IPS DF 4.7 (cell line): ENCODE measurements at regions not wholly inside any gene's neighbourhood (a gene's known extent, or its start where the extent isn't known, plus 50 kb on each side); places are given as distances from the start of the nearest gene placed in this dataset.
"Not testable (repeated sequence)": the region's sequence is repeated elsewhere in the genome, so short reads cannot be mapped to it uniquely, and the experiment has no call there.

Experiments
- DNase-seq: peaks from one replicate; pipeline ENCODE4 v3.0.0-alpha.2; 2013; ENCODE audit warnings: low spot score; ENCODE audit errors: extremely low read depth

DNA sequence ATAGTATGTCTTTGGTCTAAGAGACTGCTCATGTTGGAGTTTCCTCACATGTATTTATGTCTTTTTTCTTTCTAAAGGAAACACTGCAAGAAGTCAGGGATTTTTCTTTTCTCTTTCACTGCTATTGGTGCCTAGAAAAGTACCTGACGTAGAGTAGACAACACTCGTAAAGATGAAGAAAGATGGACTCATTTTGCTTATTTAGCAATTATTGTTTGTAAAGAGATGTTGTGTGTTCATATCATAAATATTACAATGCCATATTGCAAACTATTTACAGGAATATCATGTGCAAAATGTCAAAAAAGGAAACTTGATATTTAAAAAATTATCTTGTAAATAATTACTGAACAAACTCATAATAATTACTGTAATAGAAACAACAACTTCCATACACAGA, 2711.5 kb upstream of the PCDH20 start:
- DNase-seq: no peak

DNA sequence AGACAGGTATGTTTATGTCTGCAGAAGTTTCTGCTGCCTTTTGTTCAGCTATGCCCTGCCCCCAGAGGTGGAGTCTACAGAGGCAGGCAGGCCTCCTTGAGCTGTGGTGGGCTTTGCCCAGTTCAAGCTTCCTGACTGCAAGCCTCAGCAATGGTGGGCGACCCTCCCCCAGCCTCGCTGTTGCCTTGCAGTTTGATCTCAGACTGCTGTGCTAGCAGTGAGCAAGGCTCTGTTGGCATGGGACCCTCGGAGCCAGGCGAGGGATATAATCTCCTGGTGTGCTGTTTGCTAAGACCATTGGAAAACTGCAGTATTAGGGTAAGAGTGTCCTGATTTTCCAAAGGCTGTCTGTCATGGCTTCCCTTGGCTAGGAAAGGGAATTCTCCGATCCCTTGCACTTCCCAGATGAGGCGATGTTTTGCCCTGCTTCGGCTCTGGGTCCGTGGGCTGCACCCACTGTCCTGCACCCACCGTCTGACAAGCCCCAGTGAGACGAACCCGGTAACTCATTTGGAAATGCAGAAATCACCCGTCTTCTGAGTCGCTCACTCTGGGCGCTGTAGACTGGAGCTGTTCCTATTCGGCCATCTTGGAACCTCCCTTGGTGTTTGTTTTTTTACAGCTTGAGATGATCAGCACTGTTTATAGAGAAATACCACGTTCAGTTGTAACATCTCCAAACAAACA, 2705.5 kb upstream of the PCDH20 start:
- DNase-seq: not testable (repeated sequence)

DNA sequence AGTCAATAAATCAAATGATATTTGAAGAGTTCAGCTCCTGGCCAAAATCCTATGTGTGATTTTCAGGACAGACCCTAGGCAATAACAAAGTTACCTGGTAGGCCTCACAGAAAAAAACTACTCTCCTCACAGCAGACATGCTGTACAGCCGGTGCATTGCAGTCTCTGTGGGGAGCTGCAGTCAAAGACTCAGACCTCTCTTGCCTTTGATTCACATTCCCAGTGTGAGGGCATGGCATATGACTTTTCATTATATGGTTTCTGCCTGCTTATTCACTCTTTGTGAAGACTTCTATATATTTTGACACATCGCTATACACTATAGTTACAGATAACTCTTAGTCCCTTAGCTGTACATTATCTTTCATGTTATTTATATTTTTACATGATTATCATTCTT, 2684.3 kb upstream of the PCDH20 start:
- DNase-seq: no peak

- DNase-seq: no peak
These were observed 2674.7 kb upstream of the PCDH20 start for GRCh38 chr13:64090311-64090710.

DNA sequence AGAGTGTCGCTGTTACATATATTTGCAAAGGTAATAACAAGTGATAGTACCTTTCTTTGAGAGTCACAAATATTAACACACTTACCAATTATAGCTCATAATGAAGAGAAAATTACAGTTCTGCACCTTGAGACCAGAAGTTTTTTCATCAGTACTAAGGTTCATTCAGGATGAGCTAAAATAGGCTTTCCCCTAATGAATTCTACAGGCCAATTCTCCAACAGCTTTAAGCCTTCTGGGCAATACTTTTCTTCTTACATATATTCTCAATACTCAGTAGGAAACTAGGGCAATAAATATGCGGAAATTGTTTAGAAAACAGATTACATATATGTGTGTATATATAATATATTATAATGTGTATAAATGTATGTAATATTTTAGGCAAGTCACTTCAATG, 2672.8 kb upstream of the PCDH20 start:
- DNase-seq: no peak

DNA sequence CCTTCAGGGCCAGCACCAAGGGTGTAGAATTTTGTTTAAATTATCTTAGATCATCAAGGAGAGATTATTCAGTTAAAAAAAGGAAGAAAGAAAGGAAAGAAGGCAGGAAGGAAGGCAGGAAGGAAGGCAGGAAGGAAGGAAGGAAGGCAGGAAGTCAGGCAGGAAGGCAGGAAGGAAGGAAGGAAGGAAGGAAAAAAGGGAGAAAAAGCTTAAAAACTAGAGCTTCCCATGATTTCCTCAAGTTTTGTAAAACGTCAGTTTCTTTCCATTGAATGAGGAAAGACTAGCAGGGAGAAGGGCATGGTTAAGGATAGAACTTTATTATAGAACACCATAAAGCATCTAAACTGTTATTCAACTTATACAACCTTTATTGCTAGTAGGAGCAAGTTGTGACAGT, 2672.0 kb upstream of the PCDH20 start:
- DNase-seq: no peak

DNA sequence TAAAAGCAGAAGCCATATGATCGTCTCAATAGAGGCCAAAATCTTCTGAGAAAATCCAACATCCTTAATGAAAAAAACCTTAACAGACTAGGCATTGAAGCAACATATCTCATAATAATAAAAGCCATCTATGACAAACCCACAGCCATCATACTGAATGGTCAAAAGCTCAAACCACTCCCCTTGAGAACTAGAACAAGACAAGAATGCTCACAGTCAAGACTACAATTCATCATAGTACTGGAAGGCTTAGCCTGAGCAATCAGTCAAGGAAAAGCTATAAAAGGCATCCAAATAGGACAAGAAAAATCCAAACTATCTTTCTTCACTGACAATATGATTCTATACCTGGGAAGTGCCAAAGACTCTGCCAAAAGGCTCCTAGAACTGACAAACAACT, 2668.2 kb upstream of the PCDH20 start:
- no peak for DNase-seq

DNA sequence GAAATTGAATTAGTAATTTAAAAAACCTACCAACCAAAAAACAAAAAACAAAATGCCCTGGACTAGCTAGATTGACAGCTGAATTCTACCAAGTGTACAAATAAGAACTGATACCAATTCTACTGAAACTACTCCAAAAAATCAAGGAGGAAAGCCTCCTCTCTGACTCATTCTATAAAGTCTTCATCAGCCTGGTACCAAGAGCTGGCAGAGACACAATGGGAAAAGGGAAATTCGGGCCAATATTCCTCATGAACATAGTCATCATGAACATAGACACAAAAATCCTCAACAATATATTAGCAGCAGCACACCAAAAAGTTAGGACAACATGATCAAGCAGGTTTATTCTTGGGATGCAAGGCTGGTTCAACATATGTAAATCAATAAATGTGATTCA, 2667.7 kb upstream of the PCDH20 start:
- DNase-seq: no peak

DNA sequence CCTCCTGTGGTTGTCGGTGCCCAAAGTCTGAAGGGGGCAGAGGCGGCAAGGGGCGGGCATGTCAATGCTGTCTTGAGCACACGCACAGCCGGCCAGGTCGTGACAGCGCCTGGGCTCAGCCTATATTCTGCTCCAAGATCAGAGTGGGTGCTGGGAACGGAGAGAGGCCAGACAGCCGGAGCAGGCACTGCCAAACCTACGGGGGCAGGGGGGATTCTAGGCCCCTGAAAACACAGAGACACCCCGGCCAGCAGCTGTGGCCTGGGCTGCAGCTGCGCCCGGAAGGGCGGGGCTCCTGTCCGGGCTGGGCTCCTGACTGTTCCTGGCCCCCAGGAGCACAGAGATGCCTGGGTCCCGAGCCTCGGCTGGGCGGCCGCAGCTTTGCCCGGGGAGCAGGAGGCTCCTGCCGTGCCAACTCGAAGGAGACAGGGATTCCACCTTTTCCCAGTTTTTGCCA, 2662.9 kb upstream of the PCDH20 start:
- DNase-seq: no peak

DNA sequence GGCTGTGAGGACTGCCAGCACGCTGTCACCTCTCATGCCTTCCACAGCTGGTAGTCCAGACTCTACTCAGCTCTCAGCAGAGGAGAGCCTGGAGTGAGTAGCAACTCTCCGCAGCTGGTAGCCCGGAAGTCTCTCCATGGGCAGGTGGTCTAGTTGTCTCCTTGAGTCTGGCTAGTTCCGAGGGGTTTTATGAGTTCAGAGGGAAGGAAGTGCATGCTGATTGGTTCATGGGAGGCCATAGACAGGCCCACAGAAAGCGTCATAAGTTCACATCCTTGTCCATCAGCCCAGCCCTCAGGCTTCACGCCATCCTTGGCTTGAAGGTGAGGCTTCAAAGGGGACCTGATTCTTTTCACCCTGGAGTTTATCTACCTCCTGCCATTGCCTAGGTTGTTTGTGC, 2662.4 kb upstream of the PCDH20 start:
- DNase-seq: no peak

GRCh38 chr13:64077132-64077835, 2661.6 kb upstream of the PCDH20 start:
- not testable (repeated sequence) for DNase-seq

DNA sequence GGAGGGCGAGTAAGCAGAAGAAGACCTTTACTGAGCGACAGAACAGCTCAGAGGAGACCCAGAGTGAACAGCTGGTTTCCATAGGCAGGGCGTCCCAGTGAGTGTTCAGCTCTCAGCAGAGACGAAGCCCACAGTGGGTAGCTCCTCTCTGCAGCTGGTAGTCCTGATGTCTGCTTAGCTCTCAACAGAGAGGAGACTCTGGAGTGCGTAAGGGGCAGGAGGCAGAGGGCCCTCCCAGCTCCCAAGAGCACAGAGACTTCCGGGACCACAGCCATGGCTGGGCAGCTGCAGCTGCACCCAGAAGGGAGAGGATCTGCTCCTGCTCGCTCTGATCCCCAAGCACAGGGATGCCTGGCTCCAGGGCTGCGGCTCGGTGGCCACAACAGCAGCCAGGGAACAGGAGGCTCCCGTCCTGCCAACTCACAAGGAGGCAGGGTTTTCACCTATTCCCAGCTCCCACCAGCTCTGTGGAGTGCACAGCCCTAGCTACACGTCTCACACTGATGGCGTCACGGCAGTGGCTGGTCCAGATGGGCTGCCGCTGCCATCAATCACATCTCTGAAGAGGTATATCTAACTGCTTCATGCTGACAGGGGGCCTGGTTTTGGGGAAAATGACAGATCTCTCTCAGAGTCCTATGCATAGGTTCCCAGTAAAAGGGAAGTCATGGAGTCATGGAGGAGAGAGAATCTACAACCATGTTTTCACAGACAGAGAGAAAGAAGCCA, 2660.1 kb upstream of the PCDH20 start:
- no peak for DNase-seq

GRCh38 chr13:64074971-64075474, 2659.4 kb upstream of the PCDH20 start:
- DNase-seq: no peak

DNA sequence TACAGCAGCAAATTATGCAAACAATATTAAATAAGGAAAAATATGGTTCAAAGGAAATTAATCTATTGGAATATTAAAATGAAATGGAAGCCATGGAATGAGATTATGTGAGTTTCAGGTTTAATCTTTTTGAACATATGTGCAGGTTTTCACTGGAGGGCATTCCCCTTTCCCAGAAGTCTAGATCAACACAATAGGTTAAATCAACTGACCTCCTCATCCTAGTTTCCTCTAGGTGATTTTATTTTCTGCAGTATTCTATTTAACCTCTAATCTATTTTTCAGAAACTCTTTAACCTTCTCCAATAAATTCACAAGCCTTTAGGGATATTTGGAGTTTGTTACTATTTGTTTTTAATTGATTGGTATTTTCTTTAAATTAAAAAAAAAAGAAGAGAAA, 2657.6 kb upstream of the PCDH20 start:
- DNase-seq: no peak

DNA sequence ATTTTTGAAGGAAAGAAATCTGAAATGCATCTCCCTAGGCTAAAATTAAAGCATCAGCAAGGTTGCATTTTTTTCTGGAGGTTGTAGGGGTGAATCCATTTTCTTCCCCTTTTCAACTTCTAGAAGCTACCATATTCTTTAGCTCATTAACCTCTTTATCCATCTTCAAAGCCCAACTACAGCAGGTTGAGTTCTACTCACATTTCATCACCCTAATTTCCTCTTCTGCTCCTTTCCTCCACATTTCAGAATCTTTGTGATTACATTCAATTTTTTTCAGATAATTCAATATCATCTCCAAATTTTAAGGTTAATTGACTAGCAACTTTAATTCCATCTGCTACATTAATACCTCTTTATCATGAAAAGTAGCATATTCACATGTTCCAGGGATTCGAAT, 2655.7 kb upstream of the PCDH20 start:
- no peak for DNase-seq

GRCh38 chr13:64069892-64070291, 2654.2 kb upstream of the PCDH20 start:
- no peak for DNase-seq

- DNase-seq: no peak
These were observed 2651.1 kb upstream of the PCDH20 start for GRCh38 chr13:64066711-64067110.

- DNase-seq: no peak
These were observed 2646.0 kb upstream of the PCDH20 start for GRCh38 chr13:64061649-64062048.

DNA sequence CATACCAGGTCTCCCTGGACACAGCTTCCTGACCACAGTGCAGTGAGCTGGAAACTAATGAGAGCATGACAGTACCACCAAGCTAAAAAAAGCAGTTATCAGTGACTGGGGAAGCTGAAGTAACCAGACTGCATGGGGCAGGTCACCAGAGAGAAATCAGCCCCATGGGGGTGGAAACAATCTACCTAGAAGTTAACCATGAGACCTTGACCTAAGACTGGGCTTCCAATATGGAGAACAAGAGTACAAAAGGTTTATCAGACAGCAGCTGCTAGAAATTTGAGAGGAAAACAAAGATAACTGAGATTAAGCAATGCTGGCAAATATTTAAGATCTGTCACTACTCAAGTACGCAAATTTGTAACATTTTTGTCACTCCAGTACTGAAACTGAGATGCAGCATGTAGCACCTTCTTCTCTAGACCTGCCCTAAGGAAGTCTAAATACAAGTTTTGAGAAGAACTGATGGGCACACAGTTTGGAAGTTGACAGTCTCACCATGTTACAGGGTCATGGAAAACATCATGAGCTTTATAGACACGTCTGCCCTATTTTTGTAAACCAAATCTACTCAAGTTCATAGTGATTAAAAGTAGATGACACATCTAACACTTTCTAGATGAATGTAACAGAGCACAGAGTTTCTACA, 2641.8 kb upstream of the PCDH20 start:
- no peak for DNase-seq

DNA sequence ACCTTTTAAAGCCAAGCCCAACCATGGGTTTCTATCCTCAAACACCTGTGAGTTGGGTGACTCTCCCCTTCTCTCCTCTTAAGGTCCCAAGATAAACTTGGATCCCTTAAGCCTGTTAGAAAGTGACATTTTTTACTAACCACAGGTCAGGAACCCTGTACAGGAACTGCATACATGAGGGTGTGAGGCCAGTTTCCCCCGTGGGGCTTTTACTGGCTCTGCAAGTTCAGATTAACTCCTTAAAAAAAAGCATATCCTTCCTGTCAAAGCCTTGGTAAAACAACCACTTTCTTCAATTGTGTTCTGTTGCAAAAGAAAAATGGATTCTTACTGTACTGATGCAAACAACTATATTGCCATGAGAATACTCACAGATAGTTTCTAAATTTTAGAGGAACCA, 2638.7 kb upstream of the PCDH20 start:
- no peak for DNase-seq

GRCh38 chr13:64052521-64052920, 2636.9 kb upstream of the PCDH20 start:
- no peak for DNase-seq

- no peak for DNase-seq
These were observed 2635.6 kb upstream of the PCDH20 start for GRCh38 chr13:64051278-64051677.
